ENCODE measurements at regions not wholly inside any gene's neighbourhood (a gene's known extent, or its start where the extent isn't known, plus 50 kb on each side); places are given as distances from the start of the nearest gene placed in this dataset.

DNA sequence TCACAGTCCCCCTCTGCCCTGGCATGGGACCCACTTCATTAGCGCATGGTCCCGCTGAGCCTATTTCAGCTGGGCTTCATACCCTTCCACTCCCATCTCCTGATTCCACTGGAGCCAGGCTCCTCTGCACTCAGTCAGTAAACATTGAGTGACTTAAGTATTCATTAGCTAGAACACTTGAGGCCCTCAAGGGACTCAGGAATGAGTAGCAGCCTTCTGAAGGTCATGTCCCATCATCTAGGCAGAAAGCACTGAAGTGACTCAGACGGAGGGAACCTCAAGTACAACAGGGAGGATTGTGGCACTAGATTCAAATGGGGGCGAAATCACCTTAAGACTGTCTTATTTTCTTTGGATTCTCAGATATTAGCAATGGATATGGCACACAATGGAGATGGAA is 186.6 kb upstream of the INHBA start:
- no peaks in the 10 kb centered on the region for H4K20me1 ChIP-seq (ENCODE audit: control insufficient read depth, extremely low read depth, insufficient read depth, low read length)
- H3K27me3 ChIP-seq (ENCODE audit: control insufficient read depth, extremely low read depth, insufficient read depth, low read length): no peaks in the 10 kb centered on the region
- DNase-seq (ENCODE audit: low read depth, low spot score) (no peak), FAIRE-seq (no peak)
- dilution Hi-C loops (cut with MboI; ENCODE audit: extremely low pct_ligation_motif_present, low sequenced_read_pairs): no loop called here
- H3K9ac ChIP-seq (ENCODE audit: control insufficient read depth, extremely low read depth, insufficient read depth, low read length): no peak overlapping the region
- no peak for TF ChIP-seq EZH2 (IDR thresholded peaks at IDR 0.05; ENCODE audit: low read length)
- TF ChIP-seq, protein P1, sequence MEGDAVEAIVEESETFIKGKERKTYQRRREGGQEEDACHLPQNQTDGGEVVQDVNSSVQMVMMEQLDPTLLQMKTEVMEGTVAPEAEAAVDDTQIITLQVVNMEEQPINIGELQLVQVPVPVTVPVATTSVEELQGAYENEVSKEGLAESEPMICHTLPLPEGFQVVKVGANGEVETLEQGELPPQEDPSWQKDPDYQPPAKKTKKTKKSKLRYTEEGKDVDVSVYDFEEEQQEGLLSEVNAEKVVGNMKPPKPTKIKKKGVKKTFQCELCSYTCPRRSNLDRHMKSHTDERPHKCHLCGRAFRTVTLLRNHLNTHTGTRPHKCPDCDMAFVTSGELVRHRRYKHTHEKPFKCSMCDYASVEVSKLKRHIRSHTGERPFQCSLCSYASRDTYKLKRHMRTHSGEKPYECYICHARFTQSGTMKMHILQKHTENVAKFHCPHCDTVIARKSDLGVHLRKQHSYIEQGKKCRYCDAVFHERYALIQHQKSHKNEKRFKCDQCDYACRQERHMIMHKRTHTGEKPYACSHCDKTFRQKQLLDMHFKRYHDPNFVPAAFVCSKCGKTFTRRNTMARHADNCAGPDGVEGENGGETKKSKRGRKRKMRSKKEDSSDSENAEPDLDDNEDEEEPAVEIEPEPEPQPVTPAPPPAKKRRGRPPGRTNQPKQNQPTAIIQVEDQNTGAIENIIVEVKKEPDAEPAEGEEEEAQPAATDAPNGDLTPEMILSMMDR (optimal IDR thresholded peaks at IDR 0.05 in 1 of 3, IDR thresholded peaks at IDR 0.05 in 1 of 3, conservative IDR thresholded peaks at IDR 0.05 in 1 of 3; ENCODE audit: extremely low read depth in 1 of 3, insufficient read depth in 2 of 3, low read length in 3 of 3): no peak
- H2AFZ ChIP-seq (ENCODE audit: control insufficient read depth, low read length): no peak overlapping the region
- H3K4me3 ChIP-seq (ENCODE audit: control insufficient read depth in 2 of 3, extremely low read depth in 1 of 3, insufficient read depth in 2 of 3, low read depth in 1 of 3, low read length in 3 of 3): no peak overlapping the region
- no peaks in the 10 kb centered on the region for H3K79me2 ChIP-seq (ENCODE audit: control insufficient read depth, insufficient read depth, low read length)
- H3K4me1 ChIP-seq (ENCODE audit: control insufficient read depth, extremely low read depth, insufficient read depth, low read length): peaks cover 26% of the 10 kb centered on the region
- H3K9me3 ChIP-seq (ENCODE audit: control insufficient read depth, low read depth, low read length): no peaks in the 10 kb centered on the region
- no peak overlapping the region for H3K4me2 ChIP-seq (ENCODE audit: control insufficient read depth, extremely low read depth, insufficient read depth, low read depth, low read length)
- H3K9me1 ChIP-seq (ENCODE audit: control insufficient read depth, extremely low read depth, insufficient read depth, low read length): no peaks in the 10 kb centered on the region
- no peak overlapping the region for H3K27ac ChIP-seq (ENCODE audit: control insufficient read depth, insufficient read depth, low read length)
- H3K36me3 ChIP-seq (ENCODE audit: control insufficient read depth in 2 of 2, extremely low read depth in 1 of 2, insufficient read depth in 2 of 2, low read length in 2 of 2): no peaks in the 10 kb centered on the region

DNA sequence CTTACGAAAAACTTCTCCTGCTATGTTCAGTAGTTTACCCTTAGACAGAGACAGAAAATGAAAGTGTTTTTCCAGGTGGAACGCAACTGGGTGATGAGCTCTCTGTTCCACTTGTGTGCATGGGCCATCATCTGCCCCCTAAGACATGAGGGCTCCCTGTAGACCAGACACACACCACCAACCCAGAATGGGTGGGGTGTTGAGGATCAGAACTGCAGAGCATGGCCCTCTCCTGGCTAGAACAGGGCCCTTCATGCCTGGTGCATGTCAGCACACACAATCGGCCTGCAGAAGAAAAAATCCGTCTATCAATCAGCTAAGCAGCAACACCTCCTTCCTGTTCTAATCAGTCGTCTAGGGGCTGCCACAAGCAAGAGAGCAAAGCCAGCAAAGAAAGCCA is 186.2 kb upstream of the INHBA start:
- no peak for FAIRE-seq

More for the DNA sequence above, 186.2 kb upstream of the INHBA start:
- no peak overlapping the region for H3K4me3 ChIP-seq (ENCODE audit: control insufficient read depth in 2 of 3, extremely low read depth in 1 of 3, insufficient read depth in 2 of 3, low read depth in 1 of 3, low read length in 3 of 3)
- H3K4me1 ChIP-seq (ENCODE audit: control insufficient read depth, extremely low read depth, insufficient read depth, low read length): peaks cover 26% of the 10 kb centered on the region
- H3K36me3 ChIP-seq (ENCODE audit: control insufficient read depth in 2 of 2, extremely low read depth in 1 of 2, insufficient read depth in 2 of 2, low read length in 2 of 2): no peaks in the 10 kb centered on the region
- H2AFZ ChIP-seq (ENCODE audit: control insufficient read depth, low read length): no peak overlapping the region
- no peaks in the 10 kb centered on the region for H4K20me1 ChIP-seq (ENCODE audit: control insufficient read depth, extremely low read depth, insufficient read depth, low read length)
- dilution Hi-C loops (cut with MboI; ENCODE audit: extremely low pct_ligation_motif_present, low sequenced_read_pairs): no loop called here
- DNase-seq (ENCODE audit: low read depth, low spot score): no peak
- no peak overlapping the region for H3K9ac ChIP-seq (ENCODE audit: control insufficient read depth, extremely low read depth, insufficient read depth, low read length)
- no peak for TF ChIP-seq EZH2 (IDR thresholded peaks at IDR 0.05; ENCODE audit: low read length)
- TF ChIP-seq, protein P1 (optimal IDR thresholded peaks at IDR 0.05 in 1 of 3, IDR thresholded peaks at IDR 0.05 in 1 of 3, conservative IDR thresholded peaks at IDR 0.05 in 1 of 3; ENCODE audit: extremely low read depth in 1 of 3, insufficient read depth in 2 of 3, low read length in 3 of 3): no peak
- no peaks in the 10 kb centered on the region for H3K27me3 ChIP-seq (ENCODE audit: control insufficient read depth, extremely low read depth, insufficient read depth, low read length)
- no peaks in the 10 kb centered on the region for H3K9me3 ChIP-seq (ENCODE audit: control insufficient read depth, low read depth, low read length)
- no peak overlapping the region for H3K4me2 ChIP-seq (ENCODE audit: control insufficient read depth, extremely low read depth, insufficient read depth, low read depth, low read length)
- H3K9me1 ChIP-seq (ENCODE audit: control insufficient read depth, extremely low read depth, insufficient read depth, low read length): no peaks in the 10 kb centered on the region
- no peaks in the 10 kb centered on the region for H3K79me2 ChIP-seq (ENCODE audit: control insufficient read depth, insufficient read depth, low read length)
- no peak overlapping the region for H3K27ac ChIP-seq (ENCODE audit: control insufficient read depth, insufficient read depth, low read length)

Data from keratinocyte (primary cell).